Erythroblast (primary cell): ENCODE measurements at regions not wholly inside any gene's neighbourhood (a gene's known extent, or its start where the extent isn't known, plus 50 kb on each side); places are given as distances from the start of the nearest gene placed in this dataset.
"Not testable (repeated sequence)": the region's sequence is repeated elsewhere in the genome, so short reads cannot be mapped to it uniquely, and the experiment has no call there.

Experiments used
- GATA1 ChIP-seq: IDR thresholded peaks from 2 replicates; pipeline ENCODE4 v1.6.1; 2011; ENCODE audit warnings: low read depth, mild to moderate bottlenecking, control low read depth, low read length, moderate library complexity
- POLR2A ChIP-seq: IDR thresholded peaks from 2 replicates; pipeline ENCODE4 v1.6.1; 2011; ENCODE audit warnings: mild to moderate bottlenecking, low read length

DNA sequence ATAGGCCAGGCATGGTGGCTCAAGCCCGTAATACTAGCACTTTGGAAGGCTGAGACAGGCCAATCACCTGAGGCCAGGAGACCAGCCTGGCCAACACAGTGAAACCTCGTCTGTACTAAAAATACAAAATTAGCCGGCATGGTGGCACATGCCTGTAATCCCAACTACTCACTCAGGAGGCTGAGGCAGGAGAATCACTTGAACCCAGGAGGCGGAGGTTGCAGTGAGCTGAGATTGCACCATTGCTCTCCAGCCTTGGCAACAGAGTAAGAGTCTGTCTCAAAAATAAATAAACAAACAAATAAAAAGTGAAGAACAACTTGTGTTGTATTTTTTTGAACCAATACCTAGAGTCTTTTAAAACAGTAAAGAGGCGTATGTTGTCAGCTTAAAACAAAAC lies 212.1 kb downstream of the PTPRC start:
- TF ChIP-seq POLR2A, GATA1: not testable (repeated sequence)
